ELR (cell line): ENCODE measurements at regions not wholly inside any gene's neighbourhood (a gene's known extent, or its start where the extent isn't known, plus 50 kb on each side); places are given as distances from the start of the nearest gene placed in this dataset.
"Not testable (repeated sequence)": the region's sequence is repeated elsewhere in the genome, so short reads cannot be mapped to it uniquely, and the experiment has no call there.

Source experiments
- DNase-seq: peaks from one replicate; pipeline ENCODE4 v3.0.0-alpha.2; 2015; ENCODE audit warnings: low read depth

- no peak for DNase-seq
Measured at GRCh38 chr3:171915275-171915674, 72.1 kb downstream of the TMEM212 start.

- no peak for DNase-seq
Measured at GRCh38 chr3:171916888-171917287, 73.7 kb downstream of the TMEM212 start.

GRCh38 chr3:171922629-171923028, 79.5 kb downstream of the TMEM212 start:
- DNase-seq, result not testable (repeated sequence)

GRCh38 chr3:171923668-171924067, 80.5 kb downstream of the TMEM212 start:
- DNase-seq, result not testable (repeated sequence)

GRCh38 chr3:171924864-171925263, 81.7 kb downstream of the TMEM212 start:
- DNase-seq, result not testable (repeated sequence)

- no peak for DNase-seq
Measured at GRCh38 chr3:171932153-171932611, 89.0 kb downstream of the TMEM212 start.

- DNase-seq, result no peak
Measured at GRCh38 chr3:171933441-171933840, 90.3 kb downstream of the TMEM212 start.

- DNase-seq, result no peak
Measured at GRCh38 chr3:171935261-171936123, 92.3 kb downstream of the TMEM212 start.

- peak; percentile 78 for DNase-seq
Measured at GRCh38 chr3:171936191-171936841, 93.2 kb downstream of the TMEM212 start.

GRCh38 chr3:171939578-171939977, 96.4 kb downstream of the TMEM212 start:
- no peak for DNase-seq

- no peak for DNase-seq
Measured at GRCh38 chr3:171940151-171940649, 97.1 kb downstream of the TMEM212 start.

GRCh38 chr3:171943262-171944117, 95.9 kb upstream of the FNDC3B start:
- DNase-seq, result no peak

GRCh38 chr3:171944118-171945016, 95.0 kb upstream of the FNDC3B start:
- DNase-seq, result no peak

- peak; percentile 36 for DNase-seq
Measured at GRCh38 chr3:171948674-171949073, 90.7 kb upstream of the FNDC3B start.

GRCh38 chr3:171949554-171949953, 89.8 kb upstream of the FNDC3B start:
- DNase-seq, result no peak

GRCh38 chr3:171950373-171950772, 89.0 kb upstream of the FNDC3B start:
- DNase-seq, result peak; percentile 72

- no peak for DNase-seq
Measured at GRCh38 chr3:171951597-171951996, 87.8 kb upstream of the FNDC3B start.

GRCh38 chr3:171953301-171954022, 85.9 kb upstream of the FNDC3B start:
- DNase-seq, result peak; percentile 56

- no peak for DNase-seq
Measured at GRCh38 chr3:171954690-171955383, 84.5 kb upstream of the FNDC3B start.

- DNase-seq, result no peak
Measured at GRCh38 chr3:171955598-171955997, 83.8 kb upstream of the FNDC3B start.
